ENCODE measurements at regions not wholly inside any gene's neighbourhood (a gene's known extent, or its start where the extent isn't known, plus 50 kb on each side); places are given as distances from the start of the nearest gene placed in this dataset.

GRCh38 chr13:85091631-85092234 is 707.5 kb downstream of the SLITRK6 start:
- TF ChIP-seq CTCF (IDR thresholded peaks at IDR 0.05) (no peak), POLR2A (IDR thresholded peaks at IDR 0.05) (no peak)
